Suprapubic skin (tissue), 4 donors: ENCODE measurements at regions not wholly inside any gene's neighbourhood (a gene's known extent, or its start where the extent isn't known, plus 50 kb on each side); places are given as distances from the start of the nearest gene placed in this dataset.

Experiments used
- DNase-seq, 2 donors: peaks; one replicate each; pipeline ENCODE4 v3.0.0-alpha.2; 2019; ENCODE audit warnings: low spot score in 2 of 2
- H3K27ac ChIP-seq: fragments of 200-600 bp; sonication (generic); one replicate; pipeline ENCODE4 v1.5.1; 2019
- H3K27me3 ChIP-seq: fragments of 200-600 bp; sonication (generic); one replicate; pipeline ENCODE4 v1.5.1; 2019
- H3K36me3 ChIP-seq: fragments of 200-600 bp; sonication (generic); one replicate; pipeline ENCODE4 v1.5.1; 2019
- H3K4me1 ChIP-seq: fragments of 200-600 bp; sonication (generic); one replicate; pipeline ENCODE4 v1.5.1; 2019
- H3K4me3 ChIP-seq: fragments of 200-600 bp; sonication (generic); one replicate; pipeline ENCODE4 v1.5.1; 2019; ENCODE audit warnings: mild to moderate bottlenecking
- H3K9me3 ChIP-seq: fragments of 200-600 bp; sonication (generic); one replicate; pipeline ENCODE4 v1.5.1; 2019
- CTCF ChIP-seq, 2 donors: fragments of 200-600 bp in 1 of 2; fragments of 450-650 bp in 1 of 2; sonication (generic) in 1 of 2; IDR thresholded peaks; one replicate each; pipeline ENCODE4 v1.5.1; 2016 to 2019; ENCODE audit warnings: antibody characterized with exemption in 2 of 2, mild to moderate bottlenecking in 1 of 2, moderate library complexity in 1 of 2
- EP300 ChIP-seq: sonication (generic); formaldehyde crosslinking; IDR thresholded peaks from one replicate; pipeline ENCODE4 v1.6.1; 2017; ENCODE audit warnings: antibody characterized with exemption
- POLR2A ChIP-seq, 2 donors: fragments of 450-650 bp; IDR thresholded peaks; one replicate each; pipeline ENCODE4 v1.6.1; 2017; ENCODE audit warnings: antibody characterized with exemption in 2 of 2, mild to moderate bottlenecking in 2 of 2, moderate library complexity in 2 of 2
- POLR2AphosphoS5 ChIP-seq, 3 donors: sonication (generic); formaldehyde crosslinking; IDR thresholded peaks; one replicate each; pipeline ENCODE4 v1.6.1; 2017; ENCODE audit warnings: antibody characterized with exemption in 3 of 3
- WGBS: methylation state at CpG from one replicate; pipeline ENCODE4 v1.1.5; 2018; 5-methylcytosine and 5-hydroxymethylcytosine counted together

GRCh38 chr9:108768744-108769143 lies 87.0 kb downstream of the ACTL7B start:
- H3K36me3 ChIP-seq = no peaks in the 10 kb centered on the region
- WGBS = 84% methylated on average over 5 of the region's 5 CpGs
- H3K27ac ChIP-seq = no peak overlapping the region
- H3K27me3 ChIP-seq = no peaks in the 10 kb centered on the region
- H3K4me1 ChIP-seq = no peaks in the 10 kb centered on the region
- H3K9me3 ChIP-seq = no peaks in the 10 kb centered on the region
- H3K4me3 ChIP-seq = no peak overlapping the region
- no peak for DNase-seq
- no peak for TF ChIP-seq POLR2AphosphoS5 (IDR thresholded peaks at IDR 0.05)
- no peak for TF ChIP-seq EP300
- TF ChIP-seq CTCF (IDR thresholded peaks at IDR 0.05) = no peak
- no peak for TF ChIP-seq POLR2A (IDR thresholded peaks at IDR 0.05)

GRCh38 chr9:108766626-108767161 lies 89.1 kb downstream of the ACTL7B start:
- H3K4me1 ChIP-seq = peaks cover 1% of the 10 kb centered on the region
- 79% methylated on average over 3 of the region's 3 CpGs for WGBS
- no peak overlapping the region for H3K4me3 ChIP-seq

GRCh38 chr9:108765265-108765664 lies 90.5 kb downstream of the ACTL7B start:
- WGBS = 84% methylated on average over 5 of the region's 5 CpGs
- Histone ChIP-seq H3K4me1 (peaks cover 9% of the 10 kb centered on the region), H3K27ac (no peak overlapping the region), H3K4me3 (no peak overlapping the region), H3K27me3 (no peaks in the 10 kb centered on the region), H3K9me3 (no peaks in the 10 kb centered on the region), H3K36me3 (no peaks in the 10 kb centered on the region)
- TF ChIP-seq POLR2A (IDR thresholded peaks at IDR 0.05) (no peak), EP300 (no peak), CTCF (IDR thresholded peaks at IDR 0.05) (no peak), POLR2AphosphoS5 (IDR thresholded peaks at IDR 0.05) (no peak)
- DNase-seq = no peak

More at GRCh38 chr9:108766626-108767161, 89.1 kb downstream of the ACTL7B start:
- H3K36me3 ChIP-seq = no peaks in the 10 kb centered on the region
- DNase-seq = no peak
- TF ChIP-seq CTCF (IDR thresholded peaks at IDR 0.05) = no peak
- TF ChIP-seq POLR2A (IDR thresholded peaks at IDR 0.05) = no peak
- no peaks in the 10 kb centered on the region for H3K9me3 ChIP-seq
- no peaks in the 10 kb centered on the region for H3K27me3 ChIP-seq
- H3K27ac ChIP-seq = no peak overlapping the region

- 72% methylated on average over 13 of the region's 13 CpGs for WGBS
- Histone ChIP-seq H3K4me1 (peaks cover 9% of the 10 kb centered on the region), H3K9me3 (no peaks in the 10 kb centered on the region), H3K4me3 (no peak overlapping the region), H3K27me3 (no peaks in the 10 kb centered on the region), H3K36me3 (no peaks in the 10 kb centered on the region), H3K27ac (no peak overlapping the region)
- no peak for DNase-seq
- no peak for TF ChIP-seq POLR2A (IDR thresholded peaks at IDR 0.05)
- TF ChIP-seq CTCF (IDR thresholded peaks at IDR 0.05) = no peak
- no peak for TF ChIP-seq POLR2AphosphoS5 (IDR thresholded peaks at IDR 0.05)
- no peak for TF ChIP-seq EP300
Measured at GRCh38 chr9:108762348-108763055, 93.3 kb downstream of the ACTL7B start.

GRCh38 chr9:108761655-108762347 lies 94.0 kb downstream of the ACTL7B start:
- Histone ChIP-seq H3K27ac (peak overlapping the region; percentile 36), H3K9me3 (no peaks in the 10 kb centered on the region), H3K36me3 (no peaks in the 10 kb centered on the region), H3K27me3 (no peaks in the 10 kb centered on the region), H3K4me1 (peaks cover 13% of the 10 kb centered on the region), H3K4me3 (no peak overlapping the region)
- 24% methylated on average over 9 of the region's 9 CpGs for WGBS
- peak in 1 of 2 donors; percentile 73 for DNase-seq
- TF ChIP-seq CTCF (IDR thresholded peaks at IDR 0.05) (peak; percentile 79 to 81), POLR2AphosphoS5 (IDR thresholded peaks at IDR 0.05) (no peak)
